ENCODE measurements at regions not wholly inside any gene's neighbourhood (a gene's known extent, or its start where the extent isn't known, plus 50 kb on each side); places are given as distances from the start of the nearest gene placed in this dataset.

GRCh38 chr2:156700681-156701080, 264.5 kb downstream of the GPD2 start:
- TF ChIP-seq POLR2A (IDR thresholded peaks at IDR 0.05; ENCODE audit: low read depth, low read length), result no peak
- TF ChIP-seq EZH2 (IDR thresholded peaks at IDR 0.05; ENCODE audit: borderline replicate concordance, control insufficient read depth, low read depth, low read length), result no peak
- no peak for TF ChIP-seq ZNF274 (IDR thresholded peaks at IDR 0.05; ENCODE audit: insufficient read depth, insufficient read length)
- no peak for TF ChIP-seq BCL11A (IDR thresholded peaks at IDR 0.05; ENCODE audit: low read depth, low read length)
- TF ChIP-seq SPI1 (IDR thresholded peaks at IDR 0.05; ENCODE audit: borderline replicate concordance, insufficient read depth, low read depth, low read length), result no peak
- TF ChIP-seq CTCF (IDR thresholded peaks at IDR 0.05 in 2 of 3, conservative IDR thresholded peaks at IDR 0.05 in 1 of 3; ENCODE audit: control insufficient read depth in 2 of 3, extremely low read depth in 1 of 3, insufficient read depth in 1 of 3, low read depth in 3 of 3, low read length in 3 of 3), result no peak
- TF ChIP-seq NFYA (IDR thresholded peaks at IDR 0.05; ENCODE audit: borderline replicate concordance, low read depth, low read length), result no peak
- no peak for TF ChIP-seq PRDM15 (CRISPR knock-in tag; IDR thresholded peaks at IDR 0.05)
- no peak for TF ChIP-seq NR2C2 (IDR thresholded peaks at IDR 0.05; ENCODE audit: borderline replicate concordance, control insufficient read depth, insufficient read length, low read depth)
- TF ChIP-seq CEBPB (IDR thresholded peaks at IDR 0.05; ENCODE audit: borderline replicate concordance in 1 of 2, low read depth in 2 of 2, low read length in 2 of 2), result no peak
- TF ChIP-seq USF1 (IDR thresholded peaks at IDR 0.05; ENCODE audit: borderline replicate concordance, extremely low read length, insufficient read depth, low read depth, low read length), result no peak
- TF ChIP-seq SREBF2 (IDR thresholded peaks at IDR 0.05; ENCODE audit: low read length), result no peak
